ENCODE measurements at regions not wholly inside any gene's neighbourhood (a gene's known extent, or its start where the extent isn't known, plus 50 kb on each side); places are given as distances from the start of the nearest gene placed in this dataset.

- TF ChIP-seq CTCF (IDR thresholded peaks at IDR 0.05; ENCODE audit: borderline replicate concordance, extremely low read depth, low read length, poor library complexity, severe bottlenecking) = no peak
- no peak for TF ChIP-seq EZH2 (IDR thresholded peaks at IDR 0.05; ENCODE audit: borderline replicate concordance, low read depth, low read length, severe bottlenecking)
Measured at GRCh38 chr3:117285737-117286136, 576.2 kb downstream of the TUSC7 start.
